ENCODE measurements at regions not wholly inside any gene's neighbourhood (a gene's known extent, or its start where the extent isn't known, plus 50 kb on each side); places are given as distances from the start of the nearest gene placed in this dataset.
A peak's percentile ranks its signal among the peaks of the same experiment; 100 is the strongest.
"Not testable (repeated sequence)": the region's sequence is repeated elsewhere in the genome, so short reads cannot be mapped to it uniquely, and the experiment has no call there.

- DNase-seq (ENCODE audit: low read depth) = no peak
- no peak for TF ChIP-seq CTCF (conservative IDR thresholded peaks at IDR 0.05; ENCODE audit: low read depth, low read length)
- H3K4me3 ChIP-seq (ENCODE audit: low read length) = no peak overlapping the region
Measured at GRCh38 chr5:115695310-115695880, 69.6 kb upstream of the TMED7 start.

GRCh38 chr5:115691814-115692213, 66.0 kb upstream of the TMED7 start:
- DNase-seq (ENCODE audit: low read depth); H3K4me3 ChIP-seq (ENCODE audit: low read length): not testable (repeated sequence)

- no peak overlapping the region for H3K4me3 ChIP-seq (ENCODE audit: low read length)
- peak; percentile 43 for DNase-seq (ENCODE audit: low read depth)
- TF ChIP-seq CTCF (conservative IDR thresholded peaks at IDR 0.05; ENCODE audit: low read depth, low read length) = no peak
Measured at GRCh38 chr5:115686738-115687074, 60.9 kb upstream of the TMED7 start.

DNA sequence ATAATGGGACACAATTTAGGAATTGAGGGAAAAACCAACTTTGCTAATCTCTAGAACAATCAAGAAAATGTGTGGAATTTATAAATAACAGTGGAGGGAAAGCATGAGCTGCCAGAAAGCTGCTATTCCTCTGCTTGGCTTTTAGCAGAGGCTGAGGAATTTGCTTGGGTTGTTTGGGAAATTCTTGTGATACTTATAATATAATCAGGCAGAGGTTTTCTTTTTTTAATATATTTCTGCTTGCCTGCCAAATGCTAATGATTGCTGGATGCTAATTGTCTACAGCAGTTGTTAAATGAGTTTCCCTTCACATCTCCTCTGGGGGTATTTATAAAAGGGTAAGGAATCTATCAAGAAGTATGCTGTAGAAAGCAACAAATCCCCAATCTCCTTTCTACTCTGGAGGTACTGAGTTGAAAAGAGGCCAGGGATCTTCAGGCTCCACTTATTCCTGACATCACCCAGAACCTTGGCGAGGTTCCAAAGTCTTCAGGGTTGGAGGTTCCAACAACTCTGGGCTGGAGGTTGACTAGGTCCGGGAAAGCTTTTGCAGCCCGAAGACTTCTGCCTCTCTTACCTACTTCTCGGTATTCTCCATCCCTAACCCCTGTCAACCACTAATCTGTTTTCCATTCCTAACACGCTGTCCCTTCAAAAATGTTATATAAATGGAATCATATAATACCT, 60.4 kb upstream of the TMED7 start:
- peak; percentile 65 for DNase-seq (ENCODE audit: low read depth)
- no peak for TF ChIP-seq CTCF (conservative IDR thresholded peaks at IDR 0.05; ENCODE audit: low read depth, low read length)
- H3K4me3 ChIP-seq (ENCODE audit: low read length) = no peak overlapping the region

- no peak overlapping the region for H3K4me3 ChIP-seq (ENCODE audit: low read length)
- TF ChIP-seq CTCF (conservative IDR thresholded peaks at IDR 0.05; ENCODE audit: low read depth, low read length) = no peak
- no peak for DNase-seq (ENCODE audit: low read depth)
Measured at GRCh38 chr5:115685490-115685889, 59.7 kb upstream of the TMED7 start.

DNA sequence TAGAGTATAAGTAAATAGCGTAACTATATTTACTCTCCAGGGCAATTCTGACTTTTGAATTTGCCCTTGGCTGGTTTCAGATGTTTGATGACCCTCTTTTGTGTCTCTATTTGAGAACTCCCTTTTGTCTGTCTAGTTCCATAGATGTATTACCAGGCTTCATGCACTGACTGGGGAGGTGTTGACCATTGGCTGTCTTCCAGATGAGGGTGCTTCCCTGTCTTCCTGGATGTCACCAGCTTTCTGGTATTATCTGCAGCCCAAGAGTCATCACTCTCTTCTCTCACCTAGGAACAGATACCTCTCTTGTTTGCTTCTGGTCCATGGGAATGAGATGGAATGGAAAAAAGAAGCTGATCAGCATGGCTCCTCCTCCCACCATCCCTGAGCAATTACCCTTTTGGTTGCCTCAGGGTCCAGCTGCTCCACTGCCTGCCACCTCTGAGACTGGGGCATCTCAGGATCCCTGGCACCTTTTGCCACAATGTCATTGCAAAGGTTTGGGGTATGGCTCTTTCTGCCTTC, 58.7 kb upstream of the TMED7 start:
- H3K4me3 ChIP-seq (ENCODE audit: low read length) = no peak overlapping the region
- no peak for TF ChIP-seq CTCF (conservative IDR thresholded peaks at IDR 0.05; ENCODE audit: low read depth, low read length)
- no peak for DNase-seq (ENCODE audit: low read depth)

DNA sequence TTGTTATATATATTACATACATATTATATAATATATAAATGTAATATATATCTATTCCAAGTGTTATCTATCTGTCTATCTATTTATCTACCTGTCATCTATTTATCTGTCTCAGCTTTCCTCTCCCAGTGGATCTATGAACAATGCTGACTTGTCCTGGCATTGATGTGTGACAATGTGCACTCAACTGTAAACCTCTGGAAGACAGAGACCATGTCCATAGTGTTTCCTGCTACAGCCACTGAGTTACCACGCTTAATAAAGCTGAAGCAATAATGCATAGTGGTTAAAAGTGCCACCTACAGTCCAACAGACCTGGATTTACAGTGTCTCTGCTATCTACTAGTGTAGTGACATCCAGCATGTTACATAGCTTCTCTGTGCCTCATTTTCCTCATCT, 57.2 kb upstream of the TMED7 start:
- H3K4me3 ChIP-seq (ENCODE audit: low read length) = no peak overlapping the region
- no peak for TF ChIP-seq CTCF (conservative IDR thresholded peaks at IDR 0.05; ENCODE audit: low read depth, low read length)
- DNase-seq (ENCODE audit: low read depth) = no peak
